GM03348 (cell line): ENCODE measurements at regions not wholly inside any gene's neighbourhood (a gene's known extent, or its start where the extent isn't known, plus 50 kb on each side); places are given as distances from the start of the nearest gene placed in this dataset.
A peak's percentile ranks its signal among the peaks of the same experiment; 100 is the strongest.
"Not testable (repeated sequence)": the region's sequence is repeated elsewhere in the genome, so short reads cannot be mapped to it uniquely, and the experiment has no call there.

Experiments
- DNase-seq: peaks from one replicate; pipeline ENCODE4 v3.0.0; 2012; ENCODE audit warnings: low spot score

- DNase-seq: no peak
Measured at GRCh38 chr3:25153136-25153535, 274.9 kb upstream of the RARB start.

- no peak for DNase-seq
Measured at GRCh38 chr3:25153561-25153960, 274.5 kb upstream of the RARB start.

DNA sequence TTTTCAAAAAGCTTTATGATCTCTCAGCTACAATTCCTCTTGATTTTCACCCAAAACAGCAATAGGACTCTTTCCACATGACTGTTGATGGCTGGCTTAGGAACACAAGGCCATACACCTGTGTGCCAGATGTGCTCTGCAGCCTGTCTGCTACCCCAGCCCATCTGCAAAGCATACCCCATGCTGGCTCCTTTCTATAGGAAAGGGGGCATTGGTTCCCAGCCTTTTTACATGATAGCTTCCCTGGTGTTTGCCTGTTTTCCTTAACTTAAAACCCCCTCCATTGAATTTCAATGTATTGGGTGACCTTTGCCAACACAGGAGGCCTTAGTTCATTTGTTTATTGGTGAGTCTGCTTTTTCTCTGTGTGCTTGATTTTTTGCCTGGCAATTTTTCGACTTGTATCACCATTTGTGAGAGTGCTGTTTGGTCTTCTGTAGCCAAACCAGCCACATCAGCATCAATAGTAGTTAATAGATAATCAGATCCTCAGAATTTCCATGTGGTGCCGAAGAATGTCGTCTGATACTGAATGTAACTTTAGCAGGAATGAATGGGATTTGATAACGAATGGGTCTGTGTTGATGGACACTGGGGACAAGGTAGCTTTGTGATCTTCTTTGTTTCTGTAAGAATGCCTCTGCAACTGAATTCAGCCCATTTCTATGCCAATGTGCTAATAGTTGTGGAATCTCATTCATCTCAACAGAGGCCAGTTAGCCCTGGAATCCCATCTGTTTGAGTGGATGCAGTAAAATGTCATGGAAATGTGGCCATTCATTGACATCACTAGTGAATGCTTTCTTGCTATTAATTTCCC, 272.2 kb upstream of the RARB start:
- peak; percentile 6 for DNase-seq

GRCh38 chr3:25156626-25157025, 271.4 kb upstream of the RARB start:
- DNase-seq: peak; percentile 81

- no peak for DNase-seq
Measured at GRCh38 chr3:25165306-25165705, 262.8 kb upstream of the RARB start.

- no peak for DNase-seq
Measured at GRCh38 chr3:25166016-25166415, 262.0 kb upstream of the RARB start.

DNA sequence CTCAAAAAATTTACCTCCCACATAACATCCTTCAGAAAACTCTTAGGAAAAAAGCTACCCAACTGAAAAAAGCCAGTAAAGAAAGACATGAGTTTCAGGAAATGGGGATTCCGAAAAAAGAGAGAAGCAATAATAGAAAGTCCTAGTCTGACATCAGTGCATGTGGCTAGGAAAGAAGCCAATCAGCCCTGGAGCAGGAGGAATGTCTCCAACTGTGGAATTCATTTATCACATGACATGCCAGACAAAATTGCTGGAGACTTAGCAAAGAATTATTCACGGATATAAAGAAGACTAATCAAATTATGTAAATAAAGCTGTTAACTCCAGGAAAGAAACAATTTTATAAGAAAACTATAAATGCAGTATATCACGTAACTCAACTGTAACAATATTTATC, 258.9 kb upstream of the RARB start:
- no peak for DNase-seq

- DNase-seq: no peak
Measured at GRCh38 chr3:25170021-25170420, 258.0 kb upstream of the RARB start.

- no peak for DNase-seq
Measured at GRCh38 chr3:25171118-25171807, 256.8 kb upstream of the RARB start.

- no peak for DNase-seq
Measured at GRCh38 chr3:25171897-25172296, 256.2 kb upstream of the RARB start.

GRCh38 chr3:25173606-25174005, 254.5 kb upstream of the RARB start:
- no peak for DNase-seq

DNA sequence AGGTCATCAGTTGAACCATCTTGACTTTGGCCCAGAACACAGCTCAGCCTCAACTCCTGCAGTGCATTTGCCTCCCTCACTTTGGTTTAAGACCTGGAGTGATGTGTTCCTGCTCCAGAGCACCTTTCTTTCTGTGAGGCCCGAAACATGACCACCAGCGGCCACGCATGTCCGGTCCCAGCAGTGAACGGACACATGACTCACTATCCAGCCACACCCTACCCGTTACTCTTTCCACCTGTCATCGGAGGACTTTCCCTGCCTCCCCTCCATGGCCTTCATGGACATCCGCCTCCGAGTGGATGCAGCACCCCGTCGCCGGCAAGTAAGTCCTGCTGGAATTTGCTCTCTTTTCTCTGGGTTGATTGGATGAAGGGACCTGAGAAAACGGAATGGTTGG, 253.8 kb upstream of the RARB start:
- DNase-seq: no peak

DNA sequence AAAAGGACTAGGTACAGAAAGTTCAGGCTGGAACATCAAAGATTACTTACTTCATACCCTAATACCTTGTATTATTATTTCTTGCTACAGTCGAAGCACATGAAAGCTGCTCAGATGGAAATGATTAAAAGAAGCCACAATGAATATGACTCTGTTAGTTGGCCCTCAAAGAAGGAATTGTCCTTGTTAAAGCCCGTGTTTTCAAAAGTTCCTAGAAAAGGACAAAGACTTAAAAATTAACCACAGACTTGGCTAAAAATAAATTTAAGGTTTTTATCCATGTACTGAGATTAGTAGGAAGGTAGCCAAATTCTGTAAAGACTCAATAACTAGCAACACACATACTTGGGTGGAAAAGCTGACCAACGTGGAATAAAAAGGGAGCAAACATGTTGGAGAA, 251.0 kb upstream of the RARB start:
- no peak for DNase-seq

DNA sequence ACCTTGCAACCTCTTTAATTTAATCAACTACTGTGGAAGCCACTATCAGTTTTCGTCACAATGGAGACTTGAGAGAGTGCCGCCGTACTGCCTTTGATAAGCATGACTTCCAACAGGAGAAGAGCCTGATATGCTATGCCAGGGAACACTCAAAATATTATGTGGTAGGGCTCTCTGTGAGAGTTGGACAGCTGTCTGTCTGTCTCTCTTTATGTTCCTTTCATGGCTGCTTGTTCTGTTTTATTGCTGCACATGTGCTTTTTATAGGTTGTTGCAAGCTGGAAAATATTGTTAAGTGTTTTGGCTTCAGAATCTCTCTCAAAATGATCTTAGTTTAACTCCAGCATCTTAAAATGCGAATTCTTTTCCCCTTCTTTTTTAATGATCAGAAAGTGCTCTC, 249.4 kb upstream of the RARB start:
- no peak for DNase-seq

GRCh38 chr3:25181096-25181495, 247.0 kb upstream of the RARB start:
- DNase-seq: no peak

GRCh38 chr3:25182794-25183193, 245.3 kb upstream of the RARB start:
- no peak for DNase-seq

- no peak for DNase-seq
Measured at GRCh38 chr3:25184641-25185250, 243.3 kb upstream of the RARB start.

DNA sequence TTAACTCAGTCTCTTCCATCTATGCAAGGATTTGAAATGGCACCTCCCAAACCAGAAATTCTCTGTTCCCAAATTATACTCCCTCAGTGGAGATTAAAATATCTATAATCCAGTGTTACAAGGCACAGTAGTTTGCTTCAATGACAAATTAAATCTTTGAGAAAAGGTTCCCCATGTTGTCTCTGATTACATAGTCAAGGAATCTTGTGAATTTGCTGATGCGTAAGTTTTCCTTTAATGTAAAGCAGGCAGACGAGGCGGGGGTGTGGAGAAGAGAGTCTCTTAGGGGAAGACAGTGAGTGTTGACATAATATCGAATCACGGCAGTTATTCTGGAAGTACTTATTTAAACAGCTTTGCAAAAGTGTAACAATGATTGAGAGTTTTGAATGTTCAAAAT, 236.4 kb upstream of the RARB start:
- no peak for DNase-seq

GRCh38 chr3:25199567-25199966, 228.5 kb upstream of the RARB start:
- DNase-seq: not testable (repeated sequence)

DNA sequence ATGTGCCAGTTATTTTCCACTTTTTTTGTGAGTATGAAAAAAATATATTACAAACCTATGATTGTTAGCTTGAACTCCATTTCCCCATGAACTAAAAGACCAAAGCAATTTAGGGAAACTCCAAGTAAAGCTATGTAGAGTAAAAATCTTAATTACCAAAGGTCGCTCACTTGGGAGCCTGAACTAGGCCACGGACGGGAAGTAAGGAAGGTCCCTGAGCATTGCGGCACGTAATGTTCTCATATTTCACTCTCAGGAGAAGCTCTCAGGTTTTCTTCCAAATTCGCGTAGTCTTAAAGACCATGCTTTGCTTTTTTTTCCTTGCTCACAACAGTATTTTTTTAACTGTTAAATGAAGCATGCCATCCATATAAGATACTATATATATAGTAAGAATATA, 215.3 kb upstream of the RARB start:
- DNase-seq: no peak

- DNase-seq: no peak
Measured at GRCh38 chr3:25214034-25214433, 214.0 kb upstream of the RARB start.

- DNase-seq: no peak
Measured at GRCh38 chr3:25218362-25218761, 209.7 kb upstream of the RARB start.

DNA sequence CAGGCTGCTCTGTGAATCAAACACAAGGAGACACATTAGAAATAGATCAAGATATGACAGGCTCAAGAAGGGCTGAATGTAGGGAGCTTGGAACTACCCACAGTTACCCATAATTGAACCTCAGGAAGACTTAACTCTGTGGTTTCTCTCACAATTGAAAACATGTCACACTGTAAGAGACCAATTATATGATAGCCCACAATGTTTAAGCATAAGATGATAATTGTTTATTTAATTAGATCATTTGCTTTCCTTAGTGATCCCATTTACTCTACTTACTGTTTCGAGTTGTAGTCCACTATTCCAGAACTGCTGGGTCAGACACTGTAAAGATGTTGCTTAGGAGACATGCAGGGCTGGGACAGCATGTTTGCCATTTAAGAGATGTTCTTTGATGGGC, 201.3 kb upstream of the RARB start:
- no peak for DNase-seq
